Memory B cell (primary cell): ENCODE measurements at regions not wholly inside any gene's neighbourhood (a gene's known extent, or its start where the extent isn't known, plus 50 kb on each side); places are given as distances from the start of the nearest gene placed in this dataset.
"Not testable (repeated sequence)": the region's sequence is repeated elsewhere in the genome, so short reads cannot be mapped to it uniquely, and the experiment has no call there.

Experiments used
- ATAC-seq: fragments of 150-1000 bp; cut with Tn5 transposase; 2 replicates; pipeline ENCODE4 v1.10.0; 2021; ENCODE audit warnings: low read depth, mild to moderate bottlenecking, moderate library complexity
- DNase-seq, 2 donors: peaks; one replicate each; pipeline ENCODE4 v3.0.0; 2022; ENCODE audit warnings: low spot score in 2 of 2
- H3K27ac Mint-ChIP-seq: one replicate; pipeline ENCODE4 v1.8.0; 2022; ENCODE audit warnings: mild to moderate bottlenecking, moderate library complexity, mixed read lengths
- H3K27me3 Mint-ChIP-seq: one replicate; pipeline ENCODE4 v1.8.0; 2022; ENCODE audit warnings: mixed read lengths
- H3K36me3 Mint-ChIP-seq: one replicate; pipeline ENCODE4 v1.8.0; 2022; ENCODE audit warnings: mild to moderate bottlenecking, mixed read lengths
- H3K4me1 Mint-ChIP-seq: one replicate; pipeline ENCODE4 v1.8.0; 2022; ENCODE audit warnings: mixed read lengths
- H3K4me3 Mint-ChIP-seq: one replicate; pipeline ENCODE4 v1.8.0; 2022; ENCODE audit warnings: mild to moderate bottlenecking, moderate library complexity, mixed read lengths
- H3K9me3 Mint-ChIP-seq: one replicate; pipeline ENCODE4 v1.8.0; 2022; ENCODE audit warnings: mixed read lengths

DNA sequence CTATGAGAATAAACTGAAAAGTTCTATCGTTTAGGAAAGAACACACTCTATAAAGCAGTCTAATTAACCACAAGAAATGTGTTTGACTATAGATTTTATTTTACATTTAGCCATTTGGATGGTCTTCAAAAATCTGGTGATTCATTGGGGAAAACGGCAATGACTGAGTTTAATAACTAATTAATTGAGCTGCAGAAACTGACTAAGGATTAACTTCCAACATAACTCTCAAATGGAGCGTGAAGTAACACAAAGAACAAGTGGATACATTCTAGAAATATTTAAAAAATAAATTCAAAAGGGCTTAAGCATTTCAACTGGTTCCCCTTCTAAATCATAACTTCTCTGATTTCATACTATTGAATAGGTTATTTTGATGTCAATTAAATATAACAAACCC lies 1582.4 kb downstream of the PCDH18 start:
- no peaks in the 10 kb centered on the region for H3K9me3 Mint-ChIP-seq
- no peak overlapping the region for H3K4me3 Mint-ChIP-seq
- H3K27ac Mint-ChIP-seq, result no peak overlapping the region
- no peak for ATAC-seq
- no peaks in the 10 kb centered on the region for H3K36me3 Mint-ChIP-seq
- no peaks in the 10 kb centered on the region for H3K27me3 Mint-ChIP-seq
- DNase-seq, result no peak
- H3K4me1 Mint-ChIP-seq, result no peaks in the 10 kb centered on the region

DNA sequence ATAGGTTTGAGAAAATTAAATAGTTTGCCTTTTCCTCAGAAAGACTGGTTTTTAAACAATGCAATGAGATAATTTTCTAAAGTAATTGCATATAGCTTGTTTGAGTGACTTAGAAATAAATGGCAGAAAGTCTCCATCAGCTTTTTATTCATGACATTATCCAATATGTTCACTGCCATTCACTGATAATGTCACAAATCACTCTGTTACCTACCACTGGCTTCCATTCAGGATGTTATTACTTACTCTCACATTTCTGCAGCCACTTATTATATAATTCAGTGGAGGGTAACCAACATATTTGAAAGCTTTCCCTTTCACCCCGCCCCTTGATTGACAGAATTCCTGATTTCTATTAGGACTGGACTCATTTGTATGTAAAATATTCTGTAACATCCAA lies 1583.5 kb downstream of the PCDH18 start:
- no peaks in the 10 kb centered on the region for H3K36me3 Mint-ChIP-seq
- DNase-seq (no peak), ATAC-seq (no peak)
- H3K9me3 Mint-ChIP-seq, result no peaks in the 10 kb centered on the region
- H3K27ac Mint-ChIP-seq, result no peak overlapping the region
- no peak overlapping the region for H3K4me3 Mint-ChIP-seq
- no peaks in the 10 kb centered on the region for H3K27me3 Mint-ChIP-seq
- H3K4me1 Mint-ChIP-seq, result no peaks in the 10 kb centered on the region

DNA sequence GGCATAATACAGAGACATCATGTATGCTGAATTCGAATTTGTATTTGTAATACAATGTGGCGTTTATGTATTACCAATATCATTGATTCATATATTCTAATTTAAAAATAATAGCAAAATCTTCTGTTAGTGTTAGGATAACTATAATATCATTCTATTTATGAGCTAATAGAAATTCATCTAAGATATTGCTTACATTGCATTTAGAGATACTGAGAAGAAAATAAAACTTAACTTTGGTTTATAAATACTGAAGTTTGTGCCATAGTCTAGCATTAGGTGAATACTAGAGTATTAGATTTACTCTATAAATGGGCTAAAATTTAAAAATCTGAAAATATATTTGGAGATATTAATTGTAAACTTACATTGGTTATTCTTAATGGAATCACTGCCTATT lies 1590.6 kb downstream of the PCDH18 start:
- no peak for ATAC-seq
- DNase-seq, result no peak
- Mint-ChIP-seq H3K27ac (no peak overlapping the region), H3K4me3 (no peak overlapping the region), H3K4me1 (no peaks in the 10 kb centered on the region), H3K36me3 (no peaks in the 10 kb centered on the region), H3K27me3 (no peaks in the 10 kb centered on the region), H3K9me3 (no peaks in the 10 kb centered on the region)

DNA sequence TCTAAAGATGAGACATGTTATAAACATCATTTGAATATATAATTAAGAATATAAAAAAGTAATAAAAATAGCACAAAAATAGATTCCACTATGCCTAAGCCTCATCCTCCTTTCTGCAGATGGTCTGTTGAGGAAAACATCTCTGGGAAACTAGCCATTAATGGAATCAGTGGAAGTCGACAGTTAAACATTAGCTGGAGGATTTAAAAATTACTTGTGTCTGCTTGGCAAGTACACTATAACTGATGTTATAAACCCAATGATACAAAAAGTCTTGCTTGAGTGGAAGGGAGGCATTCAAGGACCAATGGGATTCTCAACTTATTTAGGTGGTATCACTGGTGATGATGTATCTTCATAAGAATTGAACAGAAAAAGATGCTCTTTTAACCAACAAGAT lies 1598.3 kb downstream of the PCDH18 start:
- no peaks in the 10 kb centered on the region for H3K27me3 Mint-ChIP-seq
- ATAC-seq (no peak), DNase-seq (no peak)
- H3K36me3 Mint-ChIP-seq, result no peaks in the 10 kb centered on the region
- H3K9me3 Mint-ChIP-seq, result peaks cover 6% of the 10 kb centered on the region
- H3K4me3 Mint-ChIP-seq, result no peak overlapping the region
- H3K27ac Mint-ChIP-seq, result no peak overlapping the region
- H3K4me1 Mint-ChIP-seq, result no peaks in the 10 kb centered on the region

DNA sequence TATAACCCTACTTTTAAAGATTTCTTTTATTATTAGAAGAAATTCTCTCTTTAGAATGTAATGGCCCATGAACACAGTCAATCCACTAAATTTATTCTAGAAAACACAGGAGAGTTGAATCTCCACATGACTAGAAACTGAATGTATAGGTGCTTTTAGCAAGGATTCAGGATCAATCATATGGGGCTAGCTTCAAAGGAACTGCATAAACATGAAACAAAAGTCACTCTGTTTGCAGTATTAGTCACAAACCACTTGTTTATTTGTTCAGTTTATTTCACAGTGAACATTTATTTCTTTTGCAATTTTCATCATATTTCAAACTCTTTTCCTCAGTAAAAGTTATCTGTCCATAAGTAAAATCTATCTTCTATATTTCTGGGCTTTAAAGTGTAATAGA lies 1604.6 kb downstream of the PCDH18 start:
- Mint-ChIP-seq H3K27ac (no peak overlapping the region), H3K4me1 (no peaks in the 10 kb centered on the region), H3K27me3 (no peaks in the 10 kb centered on the region), H3K4me3 (no peak overlapping the region), H3K36me3 (no peaks in the 10 kb centered on the region), H3K9me3 (peaks cover 6% of the 10 kb centered on the region)
- DNase-seq (no peak), ATAC-seq (no peak)

DNA sequence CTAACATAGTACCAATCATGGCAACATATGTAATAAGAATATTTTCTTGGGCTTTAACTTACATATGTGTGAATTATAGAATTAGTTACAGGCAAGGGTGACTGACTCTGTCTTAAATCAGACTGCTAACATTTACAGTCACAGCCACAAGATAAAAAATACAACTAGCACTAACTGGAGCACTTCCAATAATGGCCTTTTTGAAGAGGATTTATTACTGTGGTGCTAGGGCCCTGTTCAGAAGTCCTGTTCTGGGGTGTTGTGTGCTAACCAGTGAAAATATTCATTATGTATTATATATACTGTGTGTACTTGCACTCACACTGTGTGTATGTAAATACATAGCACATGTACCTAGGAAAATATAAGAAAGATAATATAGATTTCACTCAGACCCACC lies 1611.2 kb downstream of the PCDH18 start:
- H3K9me3 Mint-ChIP-seq, result no peaks in the 10 kb centered on the region
- no peaks in the 10 kb centered on the region for H3K4me1 Mint-ChIP-seq
- H3K4me3 Mint-ChIP-seq, result no peak overlapping the region
- H3K27me3 Mint-ChIP-seq, result no peaks in the 10 kb centered on the region
- DNase-seq (no peak), ATAC-seq (no peak)
- no peak overlapping the region for H3K27ac Mint-ChIP-seq
- H3K36me3 Mint-ChIP-seq, result no peaks in the 10 kb centered on the region

DNA sequence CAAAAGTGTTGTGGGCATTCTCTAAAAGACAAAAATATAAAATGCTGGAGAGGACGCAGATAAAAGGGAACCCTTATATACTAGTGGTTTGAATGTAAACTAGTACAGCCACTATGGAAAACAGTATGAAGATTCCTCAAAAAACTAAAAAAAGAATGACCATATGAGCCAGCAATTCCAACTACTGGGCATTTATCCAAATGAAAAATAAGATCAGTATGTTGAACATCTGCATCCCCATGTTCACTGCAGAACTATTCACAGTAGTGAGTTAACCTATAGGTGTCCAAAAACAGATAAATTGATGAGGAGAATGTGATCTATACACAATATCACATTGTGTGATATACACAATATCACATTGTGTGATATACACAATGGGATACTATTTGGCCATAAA lies 1615.3 kb downstream of the PCDH18 start:
- no peaks in the 10 kb centered on the region for H3K9me3 Mint-ChIP-seq
- no peaks in the 10 kb centered on the region for H3K27me3 Mint-ChIP-seq
- H3K27ac Mint-ChIP-seq, result no peak overlapping the region
- H3K36me3 Mint-ChIP-seq, result no peaks in the 10 kb centered on the region
- H3K4me3 Mint-ChIP-seq, result no peak overlapping the region
- no peak for DNase-seq
- no peak for ATAC-seq
- no peaks in the 10 kb centered on the region for H3K4me1 Mint-ChIP-seq

DNA sequence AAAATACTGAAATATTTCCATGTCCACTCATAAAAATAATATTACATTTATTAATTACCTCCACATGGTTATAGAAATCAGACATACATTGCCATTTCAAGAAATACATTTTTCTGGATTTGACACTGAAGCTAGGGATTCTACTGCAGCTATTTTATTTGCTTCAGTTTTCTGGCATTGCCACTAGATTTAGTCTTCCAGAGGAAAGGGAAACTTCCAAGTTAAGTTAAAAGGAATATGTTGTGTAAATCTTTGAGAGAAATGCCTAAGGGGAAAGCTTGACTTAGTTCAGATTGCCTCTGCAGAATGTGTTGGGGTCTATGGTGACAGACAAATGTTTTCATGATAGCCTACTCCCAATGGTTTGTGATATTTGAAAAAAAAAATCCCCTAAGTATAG lies 1631.3 kb downstream of the PCDH18 start:
- ATAC-seq (no peak), DNase-seq (no peak)
- no peak overlapping the region for H3K27ac Mint-ChIP-seq
- H3K36me3 Mint-ChIP-seq, result no peaks in the 10 kb centered on the region
- no peaks in the 10 kb centered on the region for H3K27me3 Mint-ChIP-seq
- H3K4me3 Mint-ChIP-seq, result no peak overlapping the region
- H3K4me1 Mint-ChIP-seq, result no peaks in the 10 kb centered on the region
- peaks cover 10% of the 10 kb centered on the region for H3K9me3 Mint-ChIP-seq

DNA sequence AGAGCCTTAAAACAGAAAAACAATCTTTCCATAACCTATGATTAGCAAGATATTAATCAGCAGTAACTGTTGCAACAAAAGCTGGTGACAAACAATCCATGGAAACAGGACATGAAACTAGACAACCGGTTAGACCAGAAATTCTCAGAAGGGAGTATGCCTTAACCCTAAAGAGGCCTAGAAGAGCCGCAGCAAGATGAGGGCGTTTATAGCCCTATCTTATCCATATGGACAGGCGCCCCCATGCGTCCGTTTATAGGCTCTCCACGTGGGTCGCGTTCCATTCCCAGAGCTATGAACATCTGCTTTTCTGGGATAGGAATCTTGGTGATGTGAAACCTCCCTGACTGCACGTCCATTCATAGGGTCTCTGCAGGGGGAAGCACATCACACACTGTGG lies 1662.7 kb upstream of the PABPC4L start:
- H3K4me1 Mint-ChIP-seq, H3K27me3 Mint-ChIP-seq, ATAC-seq, DNase-seq, H3K36me3 Mint-ChIP-seq, H3K4me3 Mint-ChIP-seq, H3K9me3 Mint-ChIP-seq, H3K27ac Mint-ChIP-seq: not testable (repeated sequence)

DNA sequence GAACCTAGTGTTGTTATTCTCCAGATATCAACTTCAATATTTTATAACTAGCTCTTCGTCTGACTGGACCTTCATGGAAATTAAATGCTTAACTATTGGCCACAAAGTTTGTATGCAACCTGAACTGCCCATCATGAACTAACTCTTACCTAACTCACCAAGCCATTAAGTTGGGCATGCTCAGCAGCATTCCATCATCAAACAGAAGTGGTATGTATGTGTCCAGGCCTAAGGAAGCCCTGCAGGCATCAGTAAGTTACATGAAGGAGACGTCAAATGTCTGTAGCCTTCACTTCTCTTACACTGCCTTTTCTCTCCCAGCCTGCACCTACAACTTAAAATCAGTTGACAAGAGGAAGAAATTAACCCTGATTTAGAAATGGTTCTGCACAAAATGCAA lies 1639.2 kb upstream of the PABPC4L start:
- no peaks in the 10 kb centered on the region for H3K36me3 Mint-ChIP-seq
- no peak for DNase-seq
- H3K27me3 Mint-ChIP-seq, result no peaks in the 10 kb centered on the region
- no peak overlapping the region for H3K27ac Mint-ChIP-seq
- H3K4me3 Mint-ChIP-seq, result no peak overlapping the region
- no peak for ATAC-seq
- no peaks in the 10 kb centered on the region for H3K4me1 Mint-ChIP-seq
- H3K9me3 Mint-ChIP-seq, result no peaks in the 10 kb centered on the region

DNA sequence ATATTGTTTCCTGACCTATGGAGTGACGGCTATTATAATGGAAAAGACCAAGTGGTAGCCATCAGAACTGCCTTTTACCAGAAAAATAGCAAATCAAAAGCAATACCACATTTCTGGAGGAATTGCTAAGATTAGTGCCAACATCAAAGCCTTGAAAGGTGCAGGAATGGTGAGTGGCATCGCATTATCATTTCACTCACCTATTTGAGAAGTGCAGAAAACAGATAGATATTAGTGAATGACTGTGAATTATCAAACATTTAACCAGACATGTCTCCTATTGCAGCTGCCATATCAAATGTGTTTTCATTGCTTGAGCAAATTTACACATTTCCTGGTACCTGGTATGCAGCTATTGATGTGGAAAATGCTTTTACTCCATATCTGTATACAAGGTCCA lies 1638.1 kb upstream of the PABPC4L start:
- DNase-seq (no peak), ATAC-seq (no peak)
- no peak overlapping the region for H3K27ac Mint-ChIP-seq
- no peaks in the 10 kb centered on the region for H3K27me3 Mint-ChIP-seq
- H3K4me3 Mint-ChIP-seq, result no peak overlapping the region
- no peaks in the 10 kb centered on the region for H3K36me3 Mint-ChIP-seq
- no peaks in the 10 kb centered on the region for H3K4me1 Mint-ChIP-seq
- H3K9me3 Mint-ChIP-seq, result no peaks in the 10 kb centered on the region

DNA sequence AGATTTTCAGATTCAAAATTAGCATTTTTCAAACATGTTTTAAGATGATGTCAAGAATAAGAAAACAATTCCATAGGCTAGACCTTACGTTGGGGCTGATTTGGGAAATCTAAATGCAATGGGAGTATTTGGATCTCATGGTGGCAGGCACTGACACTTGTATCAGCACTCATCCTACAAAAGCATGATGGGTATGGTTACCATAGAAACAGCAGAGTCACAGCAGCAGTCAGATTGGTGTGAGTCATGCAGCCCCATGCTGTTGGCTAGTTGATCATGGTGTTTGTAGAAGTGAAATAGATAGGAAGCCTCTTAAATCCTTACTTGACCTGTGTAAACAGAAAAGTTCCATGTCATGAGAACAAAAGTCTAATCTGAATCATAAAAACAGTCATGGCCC lies 1637.3 kb upstream of the PABPC4L start:
- Mint-ChIP-seq H3K9me3 (no peaks in the 10 kb centered on the region), H3K4me1 (no peaks in the 10 kb centered on the region), H3K27me3 (no peaks in the 10 kb centered on the region), H3K36me3 (no peaks in the 10 kb centered on the region), H3K4me3 (no peak overlapping the region), H3K27ac (no peak overlapping the region)
- no peak for DNase-seq
- ATAC-seq, result no peak

DNA sequence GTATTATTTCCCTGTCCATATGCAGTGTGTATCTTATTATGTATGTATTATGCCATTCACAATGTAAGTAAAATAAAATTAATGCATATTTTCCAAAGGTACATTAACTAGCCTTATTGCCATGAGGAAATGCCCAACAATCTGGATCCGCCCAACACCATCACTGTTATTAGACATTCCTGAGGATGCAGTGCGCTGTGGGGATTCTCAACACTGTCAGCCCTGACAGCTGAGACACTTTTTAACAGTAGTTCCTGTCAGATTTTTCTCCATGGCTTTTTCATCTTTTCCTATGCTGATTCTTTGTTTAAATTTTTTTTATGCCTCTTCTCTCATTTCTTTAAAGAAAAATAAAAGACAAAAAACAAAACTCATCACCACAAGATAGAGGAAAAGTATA lies 1632.9 kb upstream of the PABPC4L start:
- ATAC-seq, result no peak
- no peak for DNase-seq
- Mint-ChIP-seq H3K36me3 (no peaks in the 10 kb centered on the region), H3K9me3 (no peaks in the 10 kb centered on the region), H3K27me3 (no peaks in the 10 kb centered on the region), H3K4me1 (no peaks in the 10 kb centered on the region), H3K27ac (no peak overlapping the region), H3K4me3 (no peak overlapping the region)

DNA sequence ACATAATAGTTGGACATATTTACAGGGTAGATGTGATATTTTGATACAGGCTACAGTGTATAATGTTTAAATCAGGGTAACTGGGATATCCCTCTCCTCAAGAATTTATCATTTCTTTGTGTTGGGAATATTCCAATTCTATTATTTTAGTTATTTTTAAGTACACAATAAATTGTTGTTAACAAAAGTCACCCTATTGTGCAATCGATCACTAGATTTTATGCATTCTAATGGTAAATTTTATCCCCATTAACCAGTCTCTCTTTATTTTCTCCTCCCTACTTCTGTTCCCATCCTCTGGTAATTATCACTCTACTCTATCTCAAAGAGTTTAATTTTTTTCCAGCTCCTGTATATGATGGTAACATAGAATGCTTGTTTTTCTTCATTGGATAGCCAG lies 1631.9 kb upstream of the PABPC4L start:
- DNase-seq, result no peak
- Mint-ChIP-seq H3K4me3 (no peak overlapping the region), H3K4me1 (no peaks in the 10 kb centered on the region), H3K9me3 (no peaks in the 10 kb centered on the region), H3K36me3 (no peaks in the 10 kb centered on the region), H3K27me3 (no peaks in the 10 kb centered on the region), H3K27ac (no peak overlapping the region)
- no peak for ATAC-seq

DNA sequence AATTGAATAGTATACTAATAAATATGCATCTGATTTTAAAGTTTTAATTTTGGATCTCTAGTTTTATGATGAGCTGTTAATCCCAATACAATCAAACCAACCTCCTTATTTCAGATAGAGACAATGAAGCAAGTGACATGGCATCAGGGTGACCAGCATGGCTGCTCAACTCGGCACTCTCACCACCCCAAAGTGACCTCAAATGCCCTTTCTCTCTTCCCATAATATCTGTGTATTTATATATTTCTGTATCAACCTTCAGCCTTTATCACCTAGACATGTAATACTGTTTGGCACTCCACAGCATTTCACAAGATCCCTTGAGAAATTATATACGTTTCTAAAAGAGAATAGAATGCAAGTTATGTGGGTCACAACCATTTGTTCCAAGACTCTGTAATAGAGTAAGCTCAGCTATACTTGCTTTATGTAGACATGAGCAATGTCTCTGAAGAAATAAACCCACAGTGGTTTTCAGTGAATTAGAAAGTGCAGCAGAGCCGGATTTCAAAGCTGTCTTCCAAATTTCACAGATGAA lies 1623.2 kb upstream of the PABPC4L start:
- no peak overlapping the region for H3K27ac Mint-ChIP-seq
- H3K4me1 Mint-ChIP-seq, result no peaks in the 10 kb centered on the region
- H3K9me3 Mint-ChIP-seq, result peaks cover 6% of the 10 kb centered on the region
- H3K36me3 Mint-ChIP-seq, result no peaks in the 10 kb centered on the region
- no peak for DNase-seq
- no peak overlapping the region for H3K4me3 Mint-ChIP-seq
- no peak for ATAC-seq
- no peaks in the 10 kb centered on the region for H3K27me3 Mint-ChIP-seq

DNA sequence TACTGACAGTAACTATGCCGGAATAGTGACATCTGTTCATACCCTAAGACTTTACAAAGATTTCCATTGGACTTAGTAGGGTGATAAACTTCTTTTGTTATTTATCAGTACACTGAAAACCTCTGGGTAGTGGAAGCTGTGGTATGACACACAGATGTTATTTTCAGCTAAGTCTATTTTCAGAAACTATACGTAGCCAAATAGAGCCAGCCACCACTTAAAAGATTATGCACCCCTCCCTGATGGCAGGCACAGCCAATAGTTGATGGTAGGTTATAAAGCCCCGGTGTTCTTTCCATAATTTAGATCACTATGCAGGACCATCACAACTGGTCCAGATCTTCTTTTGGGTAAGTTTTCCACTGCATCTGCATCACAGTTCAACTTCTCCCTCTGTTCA lies 1603.2 kb upstream of the PABPC4L start:
- H3K4me1 Mint-ChIP-seq, result no peaks in the 10 kb centered on the region
- no peaks in the 10 kb centered on the region for H3K36me3 Mint-ChIP-seq
- no peak overlapping the region for H3K27ac Mint-ChIP-seq
- no peak for ATAC-seq
- no peaks in the 10 kb centered on the region for H3K9me3 Mint-ChIP-seq
- no peaks in the 10 kb centered on the region for H3K27me3 Mint-ChIP-seq
- H3K4me3 Mint-ChIP-seq, result no peak overlapping the region
- DNase-seq, result no peak
